GM19023 (cell line): ENCODE measurements at regions not wholly inside any gene's neighbourhood (a gene's known extent, or its start where the extent isn't known, plus 50 kb on each side); places are given as distances from the start of the nearest gene placed in this dataset.

Experiments used
- ATAC-seq: cut with Tn5 transposase; IDR thresholded peaks from one replicate; pipeline ENCODE4 v1.9.1; 2021; ENCODE audit warnings: mild to moderate bottlenecking, moderate library complexity; ENCODE audit not compliant: unreplicated experiment

GRCh38 chr9:16328349-16328748 is 542.1 kb downstream of the BNC2 start:
- no peak for ATAC-seq

GRCh38 chr9:16329671-16330113 is 540.8 kb downstream of the BNC2 start:
- ATAC-seq = no peak

- ATAC-seq = no peak
These were observed 539.4 kb downstream of the BNC2 start for GRCh38 chr9:16331031-16331430.

- ATAC-seq = no peak
These were observed 538.9 kb downstream of the BNC2 start for GRCh38 chr9:16331527-16331926.

DNA sequence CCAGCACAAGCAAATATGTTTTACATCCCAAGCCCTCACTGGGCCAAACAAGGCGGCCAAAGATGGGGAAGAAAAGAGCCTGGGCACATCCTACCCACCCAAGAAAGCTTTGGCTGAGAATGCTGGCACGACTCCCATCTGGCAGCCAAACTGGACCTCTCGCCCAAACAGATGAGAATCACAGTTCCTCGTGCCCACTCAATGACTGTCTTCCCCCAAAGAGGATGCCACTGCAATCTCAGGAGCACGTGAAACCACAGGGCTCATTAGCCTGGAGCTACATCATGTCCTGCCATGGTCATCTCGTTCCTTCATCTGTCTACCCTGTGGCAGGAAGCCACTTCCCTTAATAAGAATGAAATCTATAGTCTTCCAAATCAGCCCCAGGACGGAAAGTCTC is 536.8 kb downstream of the BNC2 start:
- no peak for ATAC-seq

GRCh38 chr9:16335788-16336580 is 534.5 kb downstream of the BNC2 start:
- no peak for ATAC-seq

DNA sequence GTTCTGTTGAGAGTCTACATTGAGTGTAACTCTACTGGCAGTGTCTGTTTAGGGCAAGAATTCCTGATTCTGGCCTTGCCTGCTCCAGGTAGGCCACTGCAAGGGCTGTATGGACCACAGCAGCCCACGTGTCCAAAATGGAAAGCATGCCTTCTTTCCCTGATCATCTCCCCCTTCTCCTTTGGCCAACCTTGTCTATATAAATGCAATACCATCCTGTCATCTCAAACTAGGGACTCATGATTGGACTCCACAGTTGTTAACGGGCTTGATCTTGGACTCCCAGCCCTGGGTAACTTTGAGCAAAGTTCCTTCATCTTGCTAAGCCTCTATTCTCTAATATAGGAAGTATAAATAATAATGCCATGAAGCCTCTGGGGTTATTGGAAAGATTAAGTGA is 533.6 kb downstream of the BNC2 start:
- no peak for ATAC-seq

- ATAC-seq = no peak
These were observed 533.0 kb downstream of the BNC2 start for GRCh38 chr9:16337322-16338029.

DNA sequence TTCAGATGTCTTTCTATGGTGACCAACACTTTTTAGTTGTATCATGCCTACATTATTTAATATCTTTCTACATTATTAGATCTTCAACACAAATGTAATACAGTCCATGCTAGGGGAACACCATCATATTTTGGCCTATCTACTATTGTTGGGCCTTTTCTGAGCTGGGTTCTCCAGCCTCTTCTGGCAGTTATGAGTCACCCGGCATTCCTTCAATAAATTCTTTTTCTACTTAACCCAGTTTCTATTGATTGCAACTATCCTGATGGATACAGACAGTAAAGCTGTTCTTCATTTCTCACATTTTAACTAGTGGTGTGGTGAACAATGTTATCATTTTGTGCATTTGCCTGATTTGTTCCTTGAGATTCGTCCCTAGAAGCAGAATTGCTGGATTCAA is 529.3 kb downstream of the BNC2 start:
- ATAC-seq = no peak

- no peak for ATAC-seq
These were observed 528.0 kb downstream of the BNC2 start for GRCh38 chr9:16342246-16343020.

- ATAC-seq = no peak
These were observed 526.9 kb downstream of the BNC2 start for GRCh38 chr9:16343249-16344237.

DNA sequence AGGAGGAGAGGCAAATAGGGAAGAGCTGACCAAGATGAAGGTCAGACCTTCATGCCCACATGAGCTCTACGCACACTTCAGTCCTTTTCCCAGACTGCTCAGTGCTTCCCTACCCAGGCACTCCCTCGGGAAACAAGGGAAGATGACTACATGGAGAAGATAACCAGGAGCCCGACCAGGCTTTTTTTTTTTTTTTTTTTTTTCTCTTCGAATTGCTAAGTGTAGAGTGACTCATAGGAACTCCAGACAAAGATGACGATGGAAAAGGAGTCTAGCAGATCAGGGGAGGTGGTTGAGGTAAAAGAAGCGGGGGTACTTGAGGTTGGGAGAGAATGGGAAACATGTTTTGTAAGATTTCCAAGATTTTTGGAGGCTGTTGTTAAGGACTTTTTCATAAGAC is 526.1 kb downstream of the BNC2 start:
- ATAC-seq = no peak

DNA sequence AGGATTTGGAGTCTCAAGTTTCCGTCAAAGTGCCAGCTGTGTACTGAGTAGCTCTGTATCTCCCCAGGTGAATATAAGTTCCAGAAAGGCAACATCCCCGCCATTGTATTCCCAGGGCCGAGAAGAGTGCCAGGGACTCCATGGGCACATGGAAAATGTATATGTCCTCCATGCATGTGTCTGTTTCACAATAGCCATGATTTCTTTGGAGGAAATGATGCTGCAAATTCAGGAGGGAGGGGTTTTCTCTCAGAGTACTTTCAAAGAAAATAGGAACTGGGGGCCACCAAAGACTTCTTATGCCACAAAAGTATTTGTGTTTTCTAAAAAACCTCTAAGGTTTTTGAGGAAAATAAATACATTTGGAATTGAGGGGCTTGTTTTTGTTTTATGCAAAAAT is 524.6 kb downstream of the BNC2 start:
- ATAC-seq = no peak

- no peak for ATAC-seq
These were observed 522.6 kb downstream of the BNC2 start for GRCh38 chr9:16347886-16348285.

- no peak for ATAC-seq
These were observed 521.9 kb downstream of the BNC2 start for GRCh38 chr9:16348531-16348930.

GRCh38 chr9:16352251-16352650 is 518.2 kb downstream of the BNC2 start:
- ATAC-seq = no peak

DNA sequence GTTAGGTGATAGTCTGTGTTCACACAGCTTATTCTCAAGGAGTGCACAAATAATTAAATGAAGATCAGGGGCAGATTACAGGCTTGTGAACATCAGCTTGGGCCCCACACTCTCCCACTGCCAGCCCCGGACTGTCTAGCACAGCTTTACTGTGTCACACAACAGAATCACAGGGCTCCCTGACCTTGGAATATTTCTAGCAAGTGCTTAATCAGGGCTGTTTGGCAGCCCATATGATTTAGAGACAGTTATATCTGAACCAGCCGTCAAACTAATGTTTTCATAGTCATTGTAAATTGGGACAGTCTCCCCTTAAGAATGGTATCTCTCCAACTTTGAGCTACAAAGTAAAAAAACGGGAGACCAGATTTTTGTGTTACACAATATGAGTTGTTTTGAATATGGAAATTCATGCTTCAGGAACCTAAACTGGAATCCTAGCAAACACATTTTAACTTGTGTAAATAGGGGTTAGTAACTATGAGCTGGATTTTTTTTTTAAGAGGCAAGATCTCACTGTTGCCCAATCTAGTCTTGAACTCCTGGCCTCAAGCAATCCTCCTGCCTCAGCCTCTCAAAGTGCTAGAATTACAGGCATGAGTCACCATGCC is 517.6 kb downstream of the BNC2 start:
- ATAC-seq = no peak

GRCh38 chr9:16356196-16356765 is 514.2 kb downstream of the BNC2 start:
- ATAC-seq = no peak

- ATAC-seq = no peak
These were observed 512.6 kb downstream of the BNC2 start for GRCh38 chr9:16357828-16358227.

GRCh38 chr9:16358751-16359150 is 511.7 kb downstream of the BNC2 start:
- ATAC-seq = no peak
